AG04449 (cell line): ENCODE measurements at regions not wholly inside any gene's neighbourhood (a gene's known extent, or its start where the extent isn't known, plus 50 kb on each side); places are given as distances from the start of the nearest gene placed in this dataset.

ENCODE experiments used
- CTCF ChIA-PET: fragments of 350-600 bp; formaldehyde crosslinking; extraction: SDS; loops from one replicate; lab custom pipeline; 2021; ENCODE audit warnings: antibody characterized with exemption; lab: Yijun Ruan, JAX
- POLR2A ChIA-PET: fragments of 400-600, 350-600 bp; formaldehyde crosslinking; extraction: SDS; loops from one replicate; lab custom pipeline; 2020; ENCODE audit warnings: antibody characterized with exemption, inconsistent platforms; lab: Yijun Ruan, JAX
- DNase-seq: peaks from one replicate; pipeline ENCODE4 v3.0.0-alpha.2; 2010; ENCODE audit warnings: low read depth, low spot score
- H3K4me3 ChIP-seq: 2 replicates; pipeline ENCODE4 v1.5.1; 2011; ENCODE audit warnings: low read depth, mild to moderate bottlenecking, control low read depth, low read length
- CTCF ChIP-seq: IDR thresholded peaks from one replicate; pipeline ENCODE4 v1.5.1; 2011; ENCODE audit warnings: mild to moderate bottlenecking, moderate library complexity, low read length, control low read depth, inconsistent platforms; ENCODE audit not compliant: insufficient read depth; ENCODE audit errors: missing control alignments

DNA sequence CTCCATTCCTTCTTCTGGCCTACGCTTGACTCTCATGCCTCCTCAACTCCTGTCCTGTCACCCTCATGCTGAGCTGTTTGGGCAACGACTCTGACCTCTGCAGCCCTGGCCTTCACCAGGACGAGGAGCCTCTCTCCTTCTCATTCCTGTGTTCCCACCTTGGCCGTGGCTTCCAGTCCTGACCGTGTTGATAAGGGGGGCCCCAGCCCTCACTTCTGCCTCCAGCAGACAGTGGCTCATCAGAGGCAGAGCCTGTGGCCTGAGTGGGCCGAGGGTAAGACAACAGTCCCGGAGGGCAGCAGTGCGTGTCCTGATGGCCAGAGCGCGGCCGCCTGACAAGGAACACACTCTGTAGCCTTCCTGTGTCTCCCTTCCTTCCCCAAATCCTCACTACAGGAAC is 61.7 kb upstream of the UBE3C start:
- no peak overlapping the region for H3K4me3 ChIP-seq
- POLR2A ChIA-PET = no interaction called here
- DNase-seq = no peak
- no peak for TF ChIP-seq CTCF
- CTCF ChIA-PET = no interaction called here

DNA sequence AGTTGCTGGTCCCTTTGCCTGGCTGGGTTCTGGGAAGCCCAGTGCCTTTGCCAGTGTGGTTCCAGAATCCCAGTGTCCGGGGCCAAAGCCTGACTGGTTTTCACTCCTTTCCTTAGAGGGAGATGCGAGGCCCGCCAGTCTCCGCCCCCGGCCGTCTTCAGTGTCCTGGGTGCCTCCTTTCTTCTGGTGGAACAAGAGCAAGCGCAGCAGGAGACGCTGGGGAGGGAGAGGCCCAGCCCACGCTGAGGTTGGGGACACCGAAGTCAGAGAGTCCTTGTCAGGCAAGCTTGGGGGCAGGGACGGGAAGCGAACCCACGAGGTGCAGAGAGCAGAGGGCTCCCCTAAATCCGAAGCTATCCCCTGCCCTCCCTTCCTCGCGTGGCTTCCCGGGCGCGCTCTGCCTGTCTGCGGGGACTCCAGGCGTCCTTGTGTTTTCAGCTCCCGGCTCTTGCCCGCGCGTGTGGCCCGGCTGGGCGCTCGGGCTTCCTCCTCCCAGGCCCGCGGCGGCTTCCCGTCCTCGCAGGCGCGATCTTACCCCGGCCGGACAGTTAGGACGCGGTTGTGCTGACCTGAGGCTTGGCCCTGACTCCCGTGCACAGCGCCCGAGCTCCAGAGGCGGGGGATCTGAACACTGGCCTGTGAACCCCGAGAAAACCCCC is 60.6 kb upstream of the UBE3C start:
- DNase-seq = no peak
- no peak for TF ChIP-seq CTCF
- ChIA-PET CTCF (interaction anchor here (0.6 kb wide), 1 partner anchor 86 kb away, joined by 3 read pairs; no protein-coding TSS in a partner anchor), POLR2A (no interaction called here)
- peak overlapping the region; percentile 33 for H3K4me3 ChIP-seq

DNA sequence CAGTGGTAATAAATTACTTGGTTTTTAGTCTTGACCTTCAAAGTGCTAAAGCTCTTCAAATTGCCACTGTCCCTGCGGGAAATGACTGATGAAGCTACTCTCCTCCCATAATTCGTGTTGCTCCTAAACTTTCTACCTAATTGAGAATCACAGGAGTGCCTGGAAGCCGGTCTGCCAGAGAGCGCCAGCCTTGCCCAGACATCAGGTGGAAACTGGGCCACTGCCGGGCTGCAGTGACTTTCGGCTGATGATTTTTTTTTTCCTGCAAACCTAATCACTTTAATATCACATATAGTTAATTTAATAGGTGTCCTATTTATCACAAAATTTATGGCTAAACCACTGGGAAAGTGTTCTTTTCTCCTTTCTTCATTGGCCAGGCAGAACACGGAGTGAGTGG is 59.6 kb upstream of the UBE3C start:
- H3K4me3 ChIP-seq = no peak overlapping the region
- no peak for TF ChIP-seq CTCF
- ChIA-PET POLR2A (no interaction called here), CTCF (no interaction called here)
- DNase-seq = no peak

DNA sequence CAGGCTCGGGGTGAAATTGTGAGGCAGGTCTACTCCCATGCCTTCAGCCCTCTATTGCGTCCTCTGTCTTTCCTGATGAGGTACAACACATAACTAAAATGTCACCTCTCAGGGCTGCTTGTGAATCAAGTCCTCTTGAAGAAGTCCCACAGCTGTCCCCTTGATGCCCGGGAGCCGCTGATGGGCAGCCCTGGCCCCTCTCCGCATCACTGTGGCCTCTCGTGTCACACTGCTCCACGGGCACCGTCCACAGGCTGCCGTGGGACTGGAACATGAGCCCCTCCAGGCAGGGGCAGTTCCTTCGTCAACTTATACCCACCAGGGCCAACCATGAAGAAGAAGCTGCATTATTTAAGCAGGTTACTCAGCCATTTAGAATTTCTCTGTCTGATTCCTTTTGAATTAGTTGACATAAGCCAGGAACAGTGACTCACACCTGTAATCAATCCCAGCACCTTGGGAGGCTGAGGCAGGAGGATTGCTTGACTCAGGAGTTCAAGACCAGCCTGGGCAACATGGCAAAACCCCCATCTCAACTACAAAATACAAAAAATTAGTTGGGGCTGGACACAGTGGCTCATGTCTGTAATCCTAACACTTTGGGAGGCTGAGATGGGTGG is 58.5 kb upstream of the UBE3C start:
- no peak overlapping the region for H3K4me3 ChIP-seq
- TF ChIP-seq CTCF = no peak
- no peak for DNase-seq
- ChIA-PET CTCF (no interaction called here), POLR2A (no interaction called here)

GRCh38 chr7:157086508-157087187 is 52.1 kb upstream of the UBE3C start:
- no peak overlapping the region for H3K4me3 ChIP-seq
- no peak for TF ChIP-seq CTCF
- ChIA-PET CTCF (no interaction called here), POLR2A (no interaction called here)
- DNase-seq = no peak

DNA sequence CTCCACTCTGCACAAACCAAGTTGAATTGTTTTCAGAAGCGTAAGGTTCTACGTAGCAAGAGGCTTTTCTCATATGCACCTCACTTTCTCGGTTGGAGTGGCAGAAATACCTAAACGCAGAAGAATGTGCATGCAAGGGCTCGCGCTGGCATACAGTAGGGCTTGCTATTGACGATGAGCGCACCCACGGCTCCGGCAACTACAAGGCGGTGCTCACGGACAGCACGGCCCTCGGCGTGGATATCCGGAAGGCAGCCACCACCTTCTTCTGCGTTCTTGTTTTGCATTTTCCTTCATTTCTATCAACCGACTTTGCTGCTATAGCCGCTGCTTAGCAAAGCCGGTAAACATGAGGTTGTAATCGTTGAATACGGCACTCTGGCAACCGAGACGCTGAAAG is 51.1 kb upstream of the UBE3C start:
- no peak for DNase-seq
- CTCF ChIA-PET = no interaction called here

More for the DNA sequence above, 51.1 kb upstream of the UBE3C start:
- no peak for TF ChIP-seq CTCF
- H3K4me3 ChIP-seq = no peak overlapping the region
- POLR2A ChIA-PET = no interaction called here
